ENCODE measurements at regions not wholly inside any gene's neighbourhood (a gene's known extent, or its start where the extent isn't known, plus 50 kb on each side); places are given as distances from the start of the nearest gene placed in this dataset.
"Not testable (repeated sequence)": the region's sequence is repeated elsewhere in the genome, so short reads cannot be mapped to it uniquely, and the experiment has no call there.

GRCh38 chr2:53103679-53104078, 663.9 kb upstream of the CHAC2 start:
- no peak for DNase-seq

GRCh38 chr2:53098696-53099078, 668.9 kb upstream of the CHAC2 start:
- DNase-seq, result no peak

GRCh38 chr2:53096351-53096750, 671.3 kb upstream of the CHAC2 start:
- DNase-seq, result no peak

GRCh38 chr2:53095664-53096063, 671.9 kb upstream of the CHAC2 start:
- DNase-seq, result no peak

- DNase-seq, result no peak
Observed at GRCh38 chr2:53095227-53095626, 672.4 kb upstream of the CHAC2 start.

GRCh38 chr2:53093355-53093754, 674.2 kb upstream of the CHAC2 start:
- no peak for DNase-seq

- no peak for DNase-seq
Observed at GRCh38 chr2:53091183-53091582, 676.4 kb upstream of the CHAC2 start.

- no peak for DNase-seq
Observed at GRCh38 chr2:53087874-53088461, 679.6 kb upstream of the CHAC2 start.

- no peak for DNase-seq
Observed at GRCh38 chr2:53087262-53087873, 680.2 kb upstream of the CHAC2 start.

GRCh38 chr2:53077413-53077812, 690.2 kb upstream of the CHAC2 start:
- no peak for DNase-seq

- DNase-seq, result no peak
Observed at GRCh38 chr2:53075760-53076159, 691.8 kb upstream of the CHAC2 start.

GRCh38 chr2:53067533-53067932, 700.1 kb upstream of the CHAC2 start:
- no peak for DNase-seq

- no peak for DNase-seq
Observed at GRCh38 chr2:53067056-53067455, 700.5 kb upstream of the CHAC2 start.

GRCh38 chr2:53064154-53064553, 703.5 kb upstream of the CHAC2 start:
- no peak for DNase-seq

- DNase-seq, result no peak
Observed at GRCh38 chr2:53058526-53058925, 709.1 kb upstream of the CHAC2 start.

GRCh38 chr2:53053937-53054336, 713.7 kb upstream of the CHAC2 start:
- no peak for DNase-seq

- no peak for DNase-seq
Observed at GRCh38 chr2:53051157-53051556, 716.4 kb upstream of the CHAC2 start.

GRCh38 chr2:53040536-53041229, 726.9 kb upstream of the CHAC2 start:
- DNase-seq, result no peak

- no peak for DNase-seq
Observed at GRCh38 chr2:53036196-53036595, 731.4 kb upstream of the CHAC2 start.

GRCh38 chr2:53035153-53035552, 732.5 kb upstream of the CHAC2 start:
- no peak for DNase-seq

GRCh38 chr2:53033411-53033810, 734.2 kb upstream of the CHAC2 start:
- no peak for DNase-seq

- no peak for DNase-seq
Observed at GRCh38 chr2:53028746-53029423, 738.7 kb upstream of the CHAC2 start.

GRCh38 chr2:53028225-53028624, 739.4 kb upstream of the CHAC2 start:
- DNase-seq, result no peak

GRCh38 chr2:53022248-53022647, 745.4 kb upstream of the CHAC2 start:
- DNase-seq, result not testable (repeated sequence)

All from inflammatory macrophage (primary cell).